DMS153 treated with DMSO at 0.1 percent for 48 hours (cell line): ENCODE measurements at regions not wholly inside any gene's neighbourhood (a gene's known extent, or its start where the extent isn't known, plus 50 kb on each side); places are given as distances from the start of the nearest gene placed in this dataset.

Experiments
- DNase-seq: peaks from one replicate; lab custom pipeline; 2025; ENCODE audit not compliant: unreplicated experiment; lab: John Stamatoyannopoulos, UW

DNA sequence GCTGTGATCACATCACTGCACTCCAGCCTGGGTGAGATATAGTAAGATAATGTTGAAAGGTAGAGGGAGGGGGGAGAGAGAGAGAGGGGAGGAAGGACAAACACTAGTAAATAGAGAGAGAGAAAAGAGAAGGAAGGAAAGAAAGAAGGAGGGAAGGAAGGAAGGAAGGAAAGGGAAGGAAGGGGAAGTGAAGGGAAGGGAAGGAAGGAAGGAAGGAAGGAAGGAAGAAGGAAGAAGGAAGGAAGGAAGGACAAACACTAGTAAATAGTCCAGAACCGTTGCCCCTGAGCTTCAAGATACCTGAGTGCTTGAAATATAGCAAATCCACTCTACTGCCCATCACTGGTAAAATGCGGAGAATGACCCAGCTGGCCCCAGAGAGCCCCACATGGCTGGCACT lies 156.5 kb upstream of the ZNF507 start:
- no peak for DNase-seq

- no peak for DNase-seq
Measured at GRCh38 chr19:32189956-32190706, 155.3 kb upstream of the ZNF507 start.

DNA sequence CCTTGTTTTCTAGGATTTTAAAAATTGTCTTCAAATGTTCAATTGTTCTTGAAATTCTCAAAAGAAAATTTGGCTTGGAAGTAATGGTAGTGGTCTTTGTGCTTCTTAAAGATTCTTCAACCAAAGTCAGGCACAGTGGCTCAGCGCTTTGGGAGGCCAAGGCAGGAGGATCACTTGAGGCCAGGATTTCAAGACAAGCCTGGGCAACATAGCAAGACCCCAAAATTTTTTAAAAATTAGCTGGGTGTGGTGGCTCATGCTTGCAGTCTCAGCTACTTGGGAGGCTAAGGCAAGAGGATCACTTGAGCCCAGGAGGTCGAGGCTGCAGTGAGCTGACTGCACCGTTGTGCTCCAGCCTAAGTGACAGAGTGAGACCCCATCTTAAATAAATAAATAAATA lies 153.5 kb upstream of the ZNF507 start:
- DNase-seq, result no peak

DNA sequence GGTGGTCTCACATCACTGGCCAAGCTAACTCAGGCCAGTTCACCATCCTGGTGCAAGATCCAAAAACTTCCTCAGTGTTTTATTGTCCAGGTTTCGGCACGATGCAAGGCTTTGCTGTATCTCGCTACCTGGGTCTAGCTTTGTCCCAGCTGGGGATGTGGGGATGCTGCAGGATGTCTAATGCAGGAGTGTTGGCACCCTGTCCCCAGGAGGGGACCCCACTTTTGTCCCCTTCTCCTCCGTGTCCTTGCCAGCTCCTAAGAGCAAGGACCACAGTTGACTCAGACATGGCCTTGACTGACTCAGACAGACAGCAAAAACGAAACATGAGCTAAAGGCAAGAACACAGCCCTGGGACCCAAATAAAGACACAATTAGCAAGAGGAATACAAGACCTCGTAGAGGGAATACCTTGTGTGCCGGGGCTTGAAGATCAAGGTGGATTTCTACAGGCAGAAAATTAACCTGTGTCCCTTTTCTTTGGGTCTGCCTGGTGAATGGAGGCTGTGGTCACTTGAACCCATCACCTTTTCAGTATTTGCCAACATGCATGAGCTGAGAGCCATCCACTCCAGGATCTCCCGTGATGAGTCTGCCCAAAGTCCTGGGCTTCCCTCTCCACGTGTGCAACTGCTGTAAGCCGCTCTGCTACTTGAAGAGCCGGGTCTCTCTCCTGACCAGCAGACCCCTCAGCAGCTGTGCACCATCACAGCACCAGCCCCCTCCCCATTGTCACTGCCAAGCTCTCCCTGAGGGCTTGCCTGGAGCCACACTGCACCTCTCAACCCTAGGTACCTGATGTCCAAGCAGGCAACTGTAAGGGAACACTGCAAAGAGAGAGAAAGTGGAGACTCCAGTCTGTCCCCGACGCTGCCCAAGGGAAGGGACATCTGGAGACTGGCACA lies 149.5 kb upstream of the ZNF507 start:
- no peak for DNase-seq

DNA sequence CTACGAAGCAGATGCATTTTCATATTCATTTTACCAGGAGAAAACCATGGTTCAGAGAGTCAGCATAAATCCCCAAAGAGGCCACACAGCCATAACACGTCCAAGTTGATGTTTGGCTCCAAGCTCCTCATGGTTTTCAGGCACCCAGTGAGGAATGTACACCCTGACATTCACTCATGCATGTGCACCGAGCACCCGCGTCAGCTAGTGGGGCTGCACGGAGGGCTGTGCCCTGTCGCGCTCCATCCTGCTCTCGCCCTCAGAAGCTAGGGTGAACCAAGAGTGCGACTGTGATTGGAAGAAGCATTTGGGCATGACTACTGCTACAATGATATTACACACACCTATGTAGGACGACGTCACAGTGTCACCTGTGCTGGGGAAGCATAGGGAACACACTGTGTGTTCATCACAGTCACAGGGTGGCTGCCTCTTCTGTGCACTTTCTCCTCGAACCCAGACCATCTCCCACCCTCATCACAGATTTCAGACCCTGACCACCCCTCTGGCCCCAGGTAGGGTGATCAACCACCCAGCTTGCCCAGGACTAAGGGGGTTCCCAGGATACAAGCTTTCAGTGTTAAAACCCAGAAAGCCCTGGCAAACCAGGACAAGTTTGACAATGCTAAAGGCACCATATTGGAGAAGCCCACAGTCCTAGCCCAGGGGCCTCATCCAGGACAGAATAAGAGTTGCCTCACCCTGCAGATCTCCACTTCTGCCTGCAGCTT lies 148.6 kb upstream of the ZNF507 start:
- DNase-seq, result no peak

DNA sequence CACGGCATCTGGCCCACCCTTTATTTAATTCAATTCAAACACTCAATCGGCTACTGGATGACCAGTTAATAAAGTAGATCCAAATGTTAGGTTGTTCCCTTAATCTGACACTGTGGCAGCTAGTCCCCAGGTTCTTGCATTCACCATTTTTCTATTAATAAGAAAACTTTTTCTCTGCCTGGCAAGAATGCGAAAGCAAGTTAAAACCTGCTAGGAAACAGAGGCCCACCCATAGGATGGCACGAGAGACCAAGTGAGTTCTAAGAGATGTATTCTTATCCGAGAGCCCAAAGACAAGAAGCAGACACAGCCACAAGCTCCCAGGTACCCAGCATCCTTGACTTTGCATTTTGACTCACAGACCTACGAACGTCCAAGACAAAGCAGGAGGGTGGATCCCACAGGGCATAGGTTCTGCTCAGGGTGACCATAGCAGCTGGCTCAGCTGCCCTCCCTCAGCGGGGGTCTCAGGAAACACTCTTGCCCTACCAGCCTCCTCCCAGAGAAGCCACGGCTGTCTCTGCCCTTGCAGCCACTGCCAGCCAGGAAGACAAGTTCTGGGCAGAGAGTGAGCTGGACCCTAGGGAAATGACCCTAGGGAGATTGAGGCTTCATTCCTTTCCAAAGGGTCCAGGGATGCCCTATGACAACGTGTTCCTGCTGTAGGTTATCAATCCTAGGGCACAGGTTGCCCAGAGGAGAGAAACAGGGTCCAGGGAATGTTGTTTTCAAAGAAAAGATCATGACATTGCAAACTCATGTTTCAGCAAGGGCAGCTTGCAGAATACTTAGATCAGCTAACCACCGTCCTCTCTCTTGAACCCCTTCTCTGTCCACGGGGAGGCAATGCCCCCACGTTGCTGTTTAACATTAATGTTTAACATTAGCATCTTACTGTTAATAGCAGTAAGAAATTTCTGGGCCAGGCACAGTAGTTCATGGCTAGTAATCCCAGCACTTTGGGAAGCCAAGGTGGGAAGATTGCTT lies 147.2 kb upstream of the ZNF507 start:
- DNase-seq, result no peak

- no peak for DNase-seq
Measured at GRCh38 chr19:32199501-32200040, 145.8 kb upstream of the ZNF507 start.

- DNase-seq, result no peak
Measured at GRCh38 chr19:32200312-32201038, 144.9 kb upstream of the ZNF507 start.

DNA sequence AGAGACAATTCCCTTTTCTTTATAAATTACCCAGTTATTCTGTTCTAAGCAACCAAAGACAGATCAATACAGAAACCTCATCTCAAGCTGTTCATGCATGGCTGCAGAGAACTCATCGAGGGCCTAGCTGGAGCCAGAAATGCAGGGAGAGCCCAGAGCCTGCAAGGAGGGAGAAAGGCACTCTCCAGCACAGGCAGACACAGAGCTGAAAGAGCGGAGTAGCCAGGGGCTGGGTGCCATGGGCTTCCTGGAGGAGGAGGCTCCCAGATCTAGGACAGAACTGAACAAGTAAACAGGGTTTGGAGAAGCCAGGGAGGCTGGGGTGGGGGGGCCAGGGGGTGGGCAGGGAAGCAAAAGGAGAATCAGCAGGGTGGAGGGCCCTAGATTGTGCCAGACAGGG lies 144.2 kb upstream of the ZNF507 start:
- DNase-seq, result no peak

GRCh38 chr19:32201636-32202051 lies 143.8 kb upstream of the ZNF507 start:
- DNase-seq, result no peak

DNA sequence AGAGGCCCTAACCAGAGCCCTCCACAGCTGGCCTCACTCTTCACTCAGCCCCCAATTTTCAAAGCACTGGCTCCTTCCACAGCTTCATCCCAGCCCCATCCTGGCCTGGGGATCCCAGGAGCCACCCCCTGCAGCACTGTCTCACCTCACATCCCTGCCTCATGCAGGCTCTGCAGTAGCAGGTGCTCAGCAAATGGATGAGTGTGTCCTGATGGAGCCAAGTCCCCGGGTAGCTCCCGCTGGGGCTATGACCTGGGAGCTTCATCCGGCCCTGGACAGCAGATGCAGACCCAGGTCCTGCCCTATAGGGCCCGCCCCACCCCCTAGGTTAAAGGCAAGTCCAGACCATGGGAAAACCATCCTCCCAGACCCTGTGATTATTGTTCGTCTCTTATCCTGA lies 143.2 kb upstream of the ZNF507 start:
- no peak for DNase-seq

GRCh38 chr19:32203161-32203560 lies 142.2 kb upstream of the ZNF507 start:
- DNase-seq, result no peak

- DNase-seq, result no peak
Measured at GRCh38 chr19:32206065-32206464, 139.3 kb upstream of the ZNF507 start.

DNA sequence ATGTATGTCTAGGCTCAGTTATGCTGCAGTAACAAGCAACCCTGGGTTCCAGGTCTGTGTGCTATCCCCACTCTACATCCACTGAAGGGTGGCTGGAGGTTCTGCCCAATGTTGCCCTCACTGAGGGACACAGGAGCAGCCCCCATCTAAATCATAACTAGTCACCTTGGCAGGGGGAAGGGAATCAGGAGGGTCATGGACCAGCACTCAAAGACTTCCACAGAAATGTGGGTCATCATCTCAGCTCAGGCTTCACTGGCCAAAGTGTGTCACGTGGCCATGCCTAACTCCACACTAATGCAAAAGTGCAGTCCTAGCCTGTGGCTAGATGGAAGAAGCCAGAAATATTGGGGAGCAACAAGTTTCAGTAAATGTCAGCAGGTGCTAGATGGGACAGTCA lies 137.3 kb upstream of the ZNF507 start:
- no peak for DNase-seq

- DNase-seq, result no peak
Measured at GRCh38 chr19:32219392-32219791, 126.0 kb upstream of the ZNF507 start.

DNA sequence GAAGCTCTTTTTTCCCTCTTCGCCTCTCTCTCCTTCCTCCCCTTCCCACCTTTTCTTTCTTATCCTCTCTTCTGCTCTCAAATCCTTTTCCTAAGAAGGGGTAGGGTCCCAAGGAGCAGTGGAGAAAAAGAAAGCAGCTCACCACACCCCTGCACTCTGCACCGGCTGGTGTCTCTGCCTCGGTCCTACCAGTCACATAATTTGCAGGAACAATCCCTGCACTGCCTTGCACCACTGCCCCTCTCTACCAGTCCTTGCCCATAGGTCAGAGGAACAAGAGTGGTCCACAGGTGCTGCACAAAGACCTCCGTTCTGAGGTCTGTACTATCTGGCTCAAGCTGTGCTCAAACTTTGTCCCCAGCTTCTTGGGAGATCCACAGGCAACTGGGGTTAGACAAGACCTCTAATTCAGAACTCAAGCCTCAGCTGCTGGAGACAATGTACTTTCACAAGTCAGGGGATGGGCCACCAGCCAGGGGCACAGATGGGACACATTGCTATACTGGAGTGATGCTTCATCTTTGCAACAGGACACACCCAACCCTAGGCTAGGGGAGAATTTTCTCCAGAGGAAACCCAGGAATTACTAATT lies 125.4 kb upstream of the ZNF507 start:
- no peak for DNase-seq

- DNase-seq, result no peak
Measured at GRCh38 chr19:32220951-32221350, 124.5 kb upstream of the ZNF507 start.

DNA sequence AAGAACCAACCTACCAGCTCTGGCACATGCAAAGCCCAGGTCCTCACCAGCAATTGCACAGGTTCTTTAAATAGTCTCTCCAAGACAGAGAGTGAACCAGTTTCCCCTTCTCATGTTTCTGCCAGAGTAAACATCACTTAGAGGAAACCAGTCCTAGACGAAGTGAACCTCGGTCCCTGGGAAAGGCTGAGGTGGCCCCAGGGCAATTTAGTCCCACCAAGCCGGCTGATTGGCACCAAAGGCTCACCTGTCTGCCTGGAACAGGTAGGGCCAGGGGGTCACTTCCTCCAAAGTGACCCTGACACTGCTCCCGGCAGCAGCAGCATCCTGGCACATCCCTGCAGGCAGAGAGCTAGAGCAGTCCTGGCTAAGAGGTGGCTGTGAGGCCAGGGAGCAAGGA lies 122.9 kb upstream of the ZNF507 start:
- no peak for DNase-seq

DNA sequence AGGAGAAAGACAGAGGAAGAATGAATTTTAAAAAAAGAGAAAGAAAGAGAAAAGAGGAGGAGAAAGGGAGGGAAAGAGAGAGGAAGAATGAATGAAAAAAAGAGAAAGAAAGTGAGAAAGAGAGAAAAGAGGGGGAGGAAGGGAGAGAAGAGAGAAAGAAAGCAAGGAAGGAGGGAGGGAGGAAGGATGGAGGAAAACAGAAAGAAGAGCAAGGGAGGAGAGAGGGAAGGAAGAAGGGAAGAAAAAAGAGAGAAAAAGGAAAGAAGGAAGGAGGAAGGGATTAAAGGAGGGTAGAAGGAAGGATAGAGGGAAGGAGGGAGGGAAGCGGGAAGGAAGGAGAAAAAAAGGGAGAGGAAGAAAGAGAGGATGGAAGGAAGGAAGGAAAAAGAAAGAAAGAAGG lies 122.3 kb upstream of the ZNF507 start:
- DNase-seq, result no peak
